ENCODE measurements at regions not wholly inside any gene's neighbourhood (a gene's known extent, or its start where the extent isn't known, plus 50 kb on each side); places are given as distances from the start of the nearest gene placed in this dataset.
A peak's percentile ranks its signal among the peaks of the same experiment; 100 is the strongest.
"Not testable (repeated sequence)": the region's sequence is repeated elsewhere in the genome, so short reads cannot be mapped to it uniquely, and the experiment has no call there.

- no peak for DNase-seq
Observed at GRCh38 chr5:130808691-130809090, 356.4 kb downstream of the HINT1 start.

- DNase-seq: no peak
Observed at GRCh38 chr5:130805648-130806047, 359.4 kb downstream of the HINT1 start.

GRCh38 chr5:130805036-130805435 is 360.0 kb downstream of the HINT1 start:
- DNase-seq: no peak

- no peak for DNase-seq
Observed at GRCh38 chr5:130801963-130802362, 363.1 kb downstream of the HINT1 start.

- DNase-seq: no peak
Observed at GRCh38 chr5:130799015-130799414, 366.0 kb downstream of the HINT1 start.

- no peak for DNase-seq
Observed at GRCh38 chr5:130797303-130797702, 367.8 kb downstream of the HINT1 start.

GRCh38 chr5:130796902-130797301 is 368.2 kb downstream of the HINT1 start:
- no peak for DNase-seq

- no peak for DNase-seq
Observed at GRCh38 chr5:130796032-130796431, 369.0 kb downstream of the HINT1 start.

- DNase-seq: no peak
Observed at GRCh38 chr5:130795037-130795436, 370.0 kb downstream of the HINT1 start.

- peak; percentile 32 for DNase-seq
Observed at GRCh38 chr5:130777794-130778193, 387.3 kb downstream of the HINT1 start.

GRCh38 chr5:130773813-130774212 is 391.2 kb downstream of the HINT1 start:
- DNase-seq: no peak

GRCh38 chr5:130762031-130762430 is 403.0 kb downstream of the HINT1 start:
- DNase-seq: no peak

GRCh38 chr5:130759061-130759460 is 406.0 kb downstream of the HINT1 start:
- DNase-seq: no peak

GRCh38 chr5:130747556-130747955 is 417.5 kb downstream of the HINT1 start:
- DNase-seq: no peak

GRCh38 chr5:130746641-130747040 is 418.4 kb downstream of the HINT1 start:
- not testable (repeated sequence) for DNase-seq

GRCh38 chr5:130743092-130743491 is 422.0 kb downstream of the HINT1 start:
- no peak for DNase-seq

GRCh38 chr5:130740047-130740569 is 424.9 kb downstream of the HINT1 start:
- no peak for DNase-seq

GRCh38 chr5:130731839-130732238 is 433.2 kb downstream of the HINT1 start:
- no peak for DNase-seq

- DNase-seq: no peak
Observed at GRCh38 chr5:130729541-130729940, 435.5 kb downstream of the HINT1 start.

- no peak for DNase-seq
Observed at GRCh38 chr5:130727830-130728229, 437.2 kb downstream of the HINT1 start.

GRCh38 chr5:130724658-130725057 is 440.4 kb downstream of the HINT1 start:
- DNase-seq: no peak

- DNase-seq: peak; percentile 9
Observed at GRCh38 chr5:130720355-130720754, 444.7 kb downstream of the HINT1 start.

GRCh38 chr5:130715541-130715940 is 449.5 kb downstream of the HINT1 start:
- DNase-seq: no peak

GRCh38 chr5:130714200-130714599 is 450.9 kb downstream of the HINT1 start:
- no peak for DNase-seq

- DNase-seq: no peak
Observed at GRCh38 chr5:130712324-130712723, 452.7 kb downstream of the HINT1 start.

- no peak for DNase-seq
Observed at GRCh38 chr5:130710596-130710995, 454.5 kb downstream of the HINT1 start.

Measured in NCI-H526 treated with DMSO at 0.1 percent for 48 hours (cell line).